Neural cell (in vitro differentiated cells): ENCODE measurements at regions not wholly inside any gene's neighbourhood (a gene's known extent, or its start where the extent isn't known, plus 50 kb on each side); places are given as distances from the start of the nearest gene placed in this dataset.

Experiments
- EP300 ChIP-seq: fragments of 450-650 bp; conservative IDR thresholded peaks from 2 replicates; pipeline ENCODE4 v1.6.1; 2014; ENCODE audit warnings: antibody characterized with exemption, mild to moderate bottlenecking, moderate library complexity; ENCODE audit not compliant: poor library complexity, severe bottlenecking
- EZH2 ChIP-seq: fragments of 200-600, 300-800 bp; shearing (Covaris generic), sonication (generic); IDR thresholded peaks from 2 replicates; pipeline ENCODE4 v1.6.1; 2014; ENCODE audit warnings: antibody characterized with exemption, low read length, borderline replicate concordance, mild to moderate bottlenecking; ENCODE audit not compliant: insufficient read depth, poor library complexity, severe bottlenecking
- MXI1 ChIP-seq: fragments of 450-650 bp; conservative IDR thresholded peaks from 2 replicates; pipeline ENCODE4 v1.6.1; 2014; ENCODE audit warnings: antibody characterized with exemption, mild to moderate bottlenecking; ENCODE audit not compliant: poor library complexity, severe bottlenecking
- RAD21 ChIP-seq: fragments of 450-650 bp; conservative IDR thresholded peaks from 2 replicates; pipeline ENCODE4 v1.6.1; 2014; ENCODE audit warnings: antibody characterized with exemption, mild to moderate bottlenecking, moderate library complexity
- TF ChIP-seq, protein P1 (sequence below): fragments of 450-650 bp; IDR thresholded peaks from 2 replicates; pipeline ENCODE4 v1.5.1; 2014; ENCODE audit warnings: antibody characterized with exemption, mild to moderate bottlenecking, moderate library complexity; ENCODE audit not compliant: poor library complexity, severe bottlenecking

DNA sequence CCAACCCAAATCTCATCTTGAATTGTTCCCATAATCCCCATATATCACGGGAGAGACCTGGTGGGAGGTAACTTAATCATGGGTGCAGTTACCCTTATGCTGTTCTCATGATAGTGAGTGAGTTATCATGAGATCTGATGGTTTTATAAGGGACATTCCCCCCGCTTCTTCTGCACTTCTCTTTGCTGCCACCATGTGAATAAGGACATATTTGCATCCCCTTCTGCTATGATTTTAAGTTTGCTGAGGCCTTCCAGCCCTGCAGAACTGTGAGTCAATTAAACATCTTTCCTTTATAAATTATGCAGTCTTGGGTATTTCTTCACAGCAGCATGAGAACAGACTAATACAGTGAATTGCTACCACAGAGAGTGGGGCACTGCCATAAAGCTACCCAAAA, 179.1 kb downstream of the LRIG3 start:
- TF ChIP-seq MXI1: no peak
- TF ChIP-seq RAD21: no peak
- no peak for TF ChIP-seq EZH2
- TF ChIP-seq, protein P1, sequence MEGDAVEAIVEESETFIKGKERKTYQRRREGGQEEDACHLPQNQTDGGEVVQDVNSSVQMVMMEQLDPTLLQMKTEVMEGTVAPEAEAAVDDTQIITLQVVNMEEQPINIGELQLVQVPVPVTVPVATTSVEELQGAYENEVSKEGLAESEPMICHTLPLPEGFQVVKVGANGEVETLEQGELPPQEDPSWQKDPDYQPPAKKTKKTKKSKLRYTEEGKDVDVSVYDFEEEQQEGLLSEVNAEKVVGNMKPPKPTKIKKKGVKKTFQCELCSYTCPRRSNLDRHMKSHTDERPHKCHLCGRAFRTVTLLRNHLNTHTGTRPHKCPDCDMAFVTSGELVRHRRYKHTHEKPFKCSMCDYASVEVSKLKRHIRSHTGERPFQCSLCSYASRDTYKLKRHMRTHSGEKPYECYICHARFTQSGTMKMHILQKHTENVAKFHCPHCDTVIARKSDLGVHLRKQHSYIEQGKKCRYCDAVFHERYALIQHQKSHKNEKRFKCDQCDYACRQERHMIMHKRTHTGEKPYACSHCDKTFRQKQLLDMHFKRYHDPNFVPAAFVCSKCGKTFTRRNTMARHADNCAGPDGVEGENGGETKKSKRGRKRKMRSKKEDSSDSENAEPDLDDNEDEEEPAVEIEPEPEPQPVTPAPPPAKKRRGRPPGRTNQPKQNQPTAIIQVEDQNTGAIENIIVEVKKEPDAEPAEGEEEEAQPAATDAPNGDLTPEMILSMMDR: no peak
- no peak for TF ChIP-seq EP300
